ENCODE measurements at regions not wholly inside any gene's neighbourhood (a gene's known extent, or its start where the extent isn't known, plus 50 kb on each side); places are given as distances from the start of the nearest gene placed in this dataset.

DNA sequence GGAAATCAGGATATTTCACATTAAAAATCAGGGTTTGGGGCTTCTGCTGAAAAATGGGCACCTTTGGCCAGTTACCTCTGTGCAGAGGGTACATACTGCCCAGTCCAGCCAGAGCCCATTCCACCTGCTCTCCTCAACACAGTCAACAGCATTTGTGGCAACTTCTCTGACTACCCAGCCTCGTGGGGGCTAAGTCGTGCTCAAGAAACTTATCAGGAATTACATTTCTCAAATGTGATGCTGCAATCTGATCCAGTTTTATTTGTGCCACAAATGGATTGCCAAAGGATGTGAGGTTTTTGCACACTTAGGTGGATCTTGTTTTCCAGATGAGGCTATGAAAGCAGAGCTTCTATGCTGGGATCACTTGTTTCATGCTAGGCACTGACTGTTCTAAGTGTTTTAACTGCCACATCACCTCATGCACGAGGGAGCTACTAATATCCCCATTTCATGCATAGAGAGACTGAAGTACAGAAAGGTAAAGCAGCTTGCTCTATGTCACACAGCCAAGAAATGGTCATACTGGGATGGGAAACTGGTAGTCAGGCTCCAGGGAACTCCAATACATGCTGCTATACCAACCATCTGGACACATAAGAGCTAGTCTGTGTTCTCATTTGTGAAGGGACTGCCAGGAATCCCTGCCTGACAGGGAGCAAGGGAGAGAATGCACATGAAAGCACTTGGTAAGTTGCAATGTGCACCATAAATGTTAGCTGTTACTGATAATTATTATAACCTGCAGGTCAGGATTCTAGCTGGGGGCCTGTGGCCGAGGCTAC, 89.0 kb upstream of the HK2 start:
- TF ChIP-seq, protein P1, sequence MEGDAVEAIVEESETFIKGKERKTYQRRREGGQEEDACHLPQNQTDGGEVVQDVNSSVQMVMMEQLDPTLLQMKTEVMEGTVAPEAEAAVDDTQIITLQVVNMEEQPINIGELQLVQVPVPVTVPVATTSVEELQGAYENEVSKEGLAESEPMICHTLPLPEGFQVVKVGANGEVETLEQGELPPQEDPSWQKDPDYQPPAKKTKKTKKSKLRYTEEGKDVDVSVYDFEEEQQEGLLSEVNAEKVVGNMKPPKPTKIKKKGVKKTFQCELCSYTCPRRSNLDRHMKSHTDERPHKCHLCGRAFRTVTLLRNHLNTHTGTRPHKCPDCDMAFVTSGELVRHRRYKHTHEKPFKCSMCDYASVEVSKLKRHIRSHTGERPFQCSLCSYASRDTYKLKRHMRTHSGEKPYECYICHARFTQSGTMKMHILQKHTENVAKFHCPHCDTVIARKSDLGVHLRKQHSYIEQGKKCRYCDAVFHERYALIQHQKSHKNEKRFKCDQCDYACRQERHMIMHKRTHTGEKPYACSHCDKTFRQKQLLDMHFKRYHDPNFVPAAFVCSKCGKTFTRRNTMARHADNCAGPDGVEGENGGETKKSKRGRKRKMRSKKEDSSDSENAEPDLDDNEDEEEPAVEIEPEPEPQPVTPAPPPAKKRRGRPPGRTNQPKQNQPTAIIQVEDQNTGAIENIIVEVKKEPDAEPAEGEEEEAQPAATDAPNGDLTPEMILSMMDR (IDR thresholded peaks at IDR 0.05): no peak
- no peak for TF ChIP-seq POLR2A (IDR thresholded peaks at IDR 0.05)
